Non-pigmented ciliary epithelial cell (primary cell): ENCODE measurements at regions not wholly inside any gene's neighbourhood (a gene's known extent, or its start where the extent isn't known, plus 50 kb on each side); places are given as distances from the start of the nearest gene placed in this dataset.

Experiments
- DNase-seq: peaks from one replicate; pipeline ENCODE4 v3.0.0-alpha.2; 2010; ENCODE audit warnings: low read depth

DNA sequence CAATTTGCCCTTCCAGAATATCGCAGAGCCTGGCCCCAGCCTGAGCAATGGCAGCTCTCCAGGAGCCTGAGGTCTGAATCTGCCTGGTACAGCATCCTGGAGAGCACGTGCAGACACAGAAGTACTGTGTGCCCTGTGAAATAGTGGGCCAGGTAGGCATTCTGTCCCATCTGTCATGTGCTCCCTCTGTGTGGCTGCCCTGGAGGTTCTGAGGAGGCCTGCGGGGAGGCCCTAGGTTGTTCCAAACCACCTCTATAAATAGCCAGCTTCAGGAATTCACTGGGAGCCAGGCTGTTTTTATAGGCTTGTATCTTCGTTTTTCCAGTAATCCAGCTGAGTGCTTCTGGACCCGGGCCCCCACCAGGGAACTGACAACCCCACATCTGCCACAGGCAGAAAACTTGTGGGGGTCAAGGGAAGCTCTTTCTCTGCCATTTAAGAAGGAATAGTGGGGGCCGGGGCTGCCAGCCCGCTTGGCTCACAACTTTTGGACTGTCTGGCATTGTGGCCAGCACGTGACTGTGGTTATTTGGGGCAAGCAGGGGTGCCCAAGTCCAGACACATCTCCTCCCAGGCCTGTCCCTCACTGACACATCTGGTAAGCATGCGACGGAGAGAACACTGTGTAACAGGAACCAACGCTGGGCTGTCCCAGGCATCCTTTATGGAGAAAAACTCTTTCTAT, 356.3 kb upstream of the TNRC6C start:
- no peak for DNase-seq

- DNase-seq: no peak
These were observed 355.4 kb upstream of the TNRC6C start for GRCh38 chr17:77602883-77603640.

- DNase-seq: no peak
These were observed 354.1 kb upstream of the TNRC6C start for GRCh38 chr17:77604301-77604972.

DNA sequence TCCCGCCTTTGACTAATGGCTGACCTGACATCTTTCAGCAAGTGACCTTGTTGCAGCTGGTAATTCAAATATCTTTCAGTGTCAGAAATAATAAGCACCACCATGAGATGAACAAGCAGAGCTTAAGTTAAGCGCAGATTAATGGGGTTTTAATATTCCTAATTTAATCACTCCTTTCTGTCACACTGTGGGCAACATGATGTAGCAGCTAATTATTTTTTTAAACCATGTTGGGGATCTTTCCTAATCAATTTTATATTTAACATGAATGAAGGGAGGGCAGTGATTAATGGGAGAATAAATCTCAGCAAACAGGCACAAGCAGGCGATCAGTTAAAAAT, 353.6 kb upstream of the TNRC6C start:
- no peak for DNase-seq

DNA sequence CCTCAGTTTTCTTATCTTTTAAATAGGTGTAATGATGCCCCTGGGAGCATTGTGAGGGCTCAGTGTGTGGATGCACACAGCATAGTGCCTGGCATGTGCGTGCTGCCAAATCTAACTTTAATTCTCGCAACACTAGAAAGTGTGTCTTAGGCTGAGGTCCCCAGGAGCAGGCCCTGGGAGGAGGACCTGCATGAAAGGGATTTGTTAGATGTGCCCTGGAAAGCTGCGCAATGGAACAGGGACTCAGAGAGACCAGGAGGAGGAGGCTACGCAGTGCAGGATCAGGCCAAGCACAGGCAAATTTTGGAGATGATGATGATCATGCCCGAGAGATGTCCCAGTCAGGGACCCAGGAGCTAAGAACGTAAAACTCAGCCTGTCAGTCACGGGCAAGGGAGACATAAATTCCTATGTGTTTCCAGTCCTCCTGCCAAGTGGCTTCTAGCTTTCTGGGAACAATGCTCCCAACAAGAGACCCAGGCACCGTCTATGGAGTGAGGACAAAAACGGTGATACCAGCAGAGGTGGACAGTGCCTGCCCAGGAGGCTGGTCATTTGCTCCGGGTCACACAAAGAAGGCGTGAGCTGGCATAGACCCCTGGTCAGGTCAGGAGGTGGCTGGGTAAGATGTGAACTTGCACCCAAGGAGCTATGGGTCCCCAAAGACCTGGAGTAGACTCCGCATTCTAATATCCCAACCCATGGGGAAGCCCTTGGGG, 352.2 kb upstream of the TNRC6C start:
- DNase-seq: no peak

DNA sequence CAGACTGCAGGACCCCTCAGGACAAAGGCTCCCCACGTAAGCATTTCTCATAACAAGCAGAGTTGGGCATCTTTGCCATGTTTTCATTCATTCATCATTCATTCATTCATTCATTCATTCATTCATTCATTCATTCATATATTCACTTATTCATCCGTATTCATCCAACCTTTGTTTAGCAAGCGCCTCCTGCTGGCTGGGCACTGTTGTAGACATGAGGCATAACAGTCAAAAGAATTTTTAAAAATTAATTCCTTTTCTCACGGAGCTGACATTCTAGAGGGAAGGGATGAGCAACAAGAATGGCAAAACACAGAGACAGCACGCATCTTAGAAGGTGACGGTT, 351.7 kb upstream of the TNRC6C start:
- DNase-seq: no peak

GRCh38 chr17:77607606-77608005, 350.9 kb upstream of the TNRC6C start:
- DNase-seq: no peak

DNA sequence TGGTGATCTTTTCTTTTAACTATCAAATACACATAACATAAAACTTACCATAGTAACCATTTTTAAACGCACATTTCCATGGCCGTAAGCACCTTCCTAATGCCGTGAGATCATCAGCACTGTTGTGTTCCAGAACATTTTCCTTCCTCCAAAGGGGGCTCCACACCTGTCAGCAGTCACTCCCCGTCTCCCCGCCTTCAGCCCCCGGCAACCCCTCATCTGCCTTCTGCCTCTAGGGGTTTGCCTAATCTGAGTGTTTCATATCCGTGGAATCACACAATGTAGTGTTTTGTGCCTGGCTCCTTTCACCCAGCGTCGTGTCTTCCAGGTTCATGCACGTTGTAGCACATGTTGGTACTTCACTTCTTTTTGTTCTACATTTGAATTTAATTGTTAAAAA, 350.1 kb upstream of the TNRC6C start:
- DNase-seq: no peak

DNA sequence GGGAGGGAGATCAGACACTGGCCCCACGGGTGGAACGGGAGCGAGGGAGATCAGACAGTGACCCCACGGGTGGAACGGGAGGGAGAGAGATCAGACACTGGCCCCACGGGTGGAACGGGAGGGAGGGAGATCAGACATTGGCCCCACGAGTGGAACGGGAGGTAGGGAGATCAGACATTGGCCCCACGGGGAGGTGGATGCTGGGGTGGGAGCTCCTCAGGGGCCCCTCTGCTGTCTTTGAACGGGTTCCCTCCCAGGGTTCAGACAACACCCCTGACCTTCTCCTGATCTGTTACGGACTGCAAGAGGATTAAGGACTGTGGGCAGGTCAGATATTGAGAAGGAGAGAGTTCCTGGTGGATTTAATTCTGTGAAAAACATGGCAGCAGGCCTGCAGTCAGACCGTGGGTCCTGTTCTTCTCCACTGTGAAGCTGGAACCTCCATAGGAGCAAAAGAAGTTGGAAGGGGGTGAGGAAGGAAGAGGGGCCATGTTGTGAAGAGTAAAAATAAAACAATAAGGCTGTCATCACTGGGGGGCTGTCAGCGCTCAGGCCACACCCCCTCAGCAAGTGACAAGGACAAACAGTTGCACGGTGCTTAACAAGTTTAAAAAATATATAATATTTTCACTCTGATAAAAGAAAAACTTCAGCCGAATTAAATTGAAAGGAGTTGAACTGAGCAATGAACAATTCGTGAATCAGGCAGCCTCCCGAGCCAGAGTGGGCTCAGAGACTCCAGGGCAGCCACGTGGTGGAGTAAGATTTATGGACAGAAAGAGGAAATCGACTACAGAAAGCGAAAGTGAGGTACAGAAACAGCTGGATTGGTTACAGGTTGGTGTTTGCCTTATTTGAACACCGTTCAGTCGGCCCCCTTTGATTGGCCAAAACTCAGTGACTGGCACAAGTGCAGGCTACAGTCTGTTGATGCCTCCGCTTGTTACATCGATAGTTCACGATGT, 348.7 kb upstream of the TNRC6C start:
- DNase-seq: no peak

GRCh38 chr17:77610518-77610893, 348.0 kb upstream of the TNRC6C start:
- no peak for DNase-seq

DNA sequence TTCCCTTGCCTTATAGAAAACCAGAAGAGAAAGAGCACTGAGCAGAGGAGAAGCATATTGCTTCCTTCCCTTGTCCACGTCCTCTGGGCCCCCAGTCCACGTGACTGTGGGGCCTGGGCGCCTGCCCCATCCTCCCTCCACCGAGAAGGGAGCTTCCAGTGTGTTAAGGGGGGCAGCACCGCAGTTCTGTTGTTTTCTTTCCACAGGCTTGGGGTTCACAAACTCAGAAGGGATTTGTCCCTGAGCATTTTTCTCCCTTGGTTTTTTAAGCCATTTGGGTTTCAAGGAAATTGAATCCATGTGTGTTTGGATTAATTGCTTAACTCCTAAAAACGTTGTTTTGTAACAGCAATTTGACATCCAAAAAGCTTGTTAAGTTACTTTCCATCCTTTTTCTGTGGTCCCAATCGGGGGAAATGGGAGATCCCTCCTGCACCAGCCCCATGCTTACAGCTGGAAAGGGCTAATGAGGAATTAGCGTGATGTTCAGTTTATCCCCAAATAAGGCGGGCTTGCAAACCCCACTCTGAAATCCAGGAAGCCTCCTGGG, 347.5 kb upstream of the TNRC6C start:
- no peak for DNase-seq

DNA sequence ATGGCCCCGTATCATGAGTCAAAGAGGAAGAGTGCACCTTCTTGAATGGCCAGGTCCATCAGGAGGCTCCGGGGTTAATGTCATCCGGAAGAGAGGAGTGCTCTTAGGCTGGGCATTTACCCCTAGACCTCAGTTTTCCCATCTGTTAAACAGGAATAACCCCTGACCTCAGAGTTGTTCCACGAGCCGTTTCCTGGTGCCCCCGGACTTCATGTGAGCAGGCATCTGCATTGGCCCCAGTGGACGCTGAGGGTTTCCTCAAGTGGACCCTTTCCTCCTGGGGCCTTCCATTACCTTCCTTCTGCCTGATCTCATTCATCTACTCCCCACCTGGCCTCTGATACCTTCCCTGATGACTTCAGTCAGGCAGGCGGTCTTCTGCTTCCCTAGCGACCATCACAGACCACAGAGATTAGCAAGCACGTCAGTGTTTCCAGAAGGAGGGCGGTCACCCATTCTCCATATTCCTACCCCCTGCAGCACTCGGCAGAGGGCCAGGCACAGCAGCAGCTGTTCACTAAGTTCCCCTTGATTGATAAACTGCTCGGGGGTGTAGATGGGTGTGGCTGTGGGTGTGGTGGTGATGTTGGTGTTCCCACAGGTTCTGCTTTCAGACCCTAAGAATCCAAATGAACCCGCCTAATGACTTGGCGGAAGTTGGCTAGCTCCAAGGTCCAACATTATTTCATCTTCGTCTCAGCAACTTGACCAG, 346.6 kb upstream of the TNRC6C start:
- DNase-seq: no peak

- no peak for DNase-seq
These were observed 345.3 kb upstream of the TNRC6C start for GRCh38 chr17:77613218-77613617.

- no peak for DNase-seq
These were observed 344.9 kb upstream of the TNRC6C start for GRCh38 chr17:77613627-77614026.

- no peak for DNase-seq
These were observed 342.7 kb upstream of the TNRC6C start for GRCh38 chr17:77615703-77616253.

GRCh38 chr17:77616254-77616731, 342.2 kb upstream of the TNRC6C start:
- DNase-seq: no peak

- DNase-seq: no peak
These were observed 341.0 kb upstream of the TNRC6C start for GRCh38 chr17:77617516-77617915.

DNA sequence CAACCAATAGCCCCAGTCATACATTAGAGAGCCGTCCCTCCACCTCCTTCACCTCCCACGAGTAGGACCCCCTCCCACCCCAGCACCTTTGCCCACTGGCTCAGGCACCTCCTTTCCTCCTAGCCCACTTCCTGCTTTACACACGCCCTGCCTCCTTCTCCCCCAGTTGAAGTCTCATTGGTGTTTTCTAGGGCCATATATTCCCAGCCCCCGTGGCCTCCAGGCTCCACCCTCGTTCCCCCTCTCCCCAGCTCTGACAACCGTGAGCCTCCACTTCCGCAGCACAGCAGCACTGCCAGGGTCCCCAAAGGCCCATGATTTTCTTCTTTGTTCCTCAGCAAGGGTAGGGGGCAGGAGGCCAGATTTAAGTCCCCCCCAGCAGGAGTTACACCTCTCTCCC, 340.3 kb upstream of the TNRC6C start:
- no peak for DNase-seq

DNA sequence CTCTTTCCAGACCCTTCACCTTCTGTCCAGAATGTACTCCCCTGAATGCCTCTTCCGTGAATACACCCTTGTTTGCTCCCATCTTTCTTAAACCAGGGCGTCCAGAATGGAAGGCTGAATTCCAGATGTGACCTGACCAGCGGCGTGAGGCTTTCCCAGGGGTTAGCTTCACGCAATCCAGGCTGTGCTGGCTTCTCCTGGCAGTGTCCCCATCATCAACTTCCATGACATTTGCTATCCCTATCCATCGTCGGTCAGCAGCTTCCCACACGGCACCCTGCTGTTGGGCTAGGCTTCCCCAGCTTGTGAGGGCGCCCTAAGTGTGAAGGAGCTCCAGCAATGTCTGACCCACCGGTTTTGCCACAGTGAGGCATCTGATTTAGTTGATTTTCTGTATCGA, 339.8 kb upstream of the TNRC6C start:
- DNase-seq: no peak

DNA sequence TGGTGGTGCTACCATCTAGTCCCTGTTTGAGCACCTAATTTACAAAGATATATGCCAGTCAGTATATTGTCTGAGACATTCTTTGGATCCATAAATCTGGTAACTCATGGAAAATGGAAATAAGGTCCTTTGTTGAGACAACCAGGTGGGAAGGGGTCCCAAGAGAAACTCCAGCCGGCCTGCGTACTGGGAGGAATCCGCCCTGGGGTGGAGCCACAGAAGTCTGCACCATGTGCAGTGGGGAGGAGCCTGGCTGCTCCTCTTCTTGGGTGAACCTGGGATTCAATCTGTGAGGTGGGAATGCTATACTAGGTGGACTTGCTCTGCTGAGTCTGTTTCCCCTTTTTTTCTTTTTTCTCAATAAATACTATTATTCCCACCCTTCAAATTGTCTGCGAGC, 339.2 kb upstream of the TNRC6C start:
- DNase-seq: no peak
